ENCODE measurements at regions not wholly inside any gene's neighbourhood (a gene's known extent, or its start where the extent isn't known, plus 50 kb on each side); places are given as distances from the start of the nearest gene placed in this dataset.

DNA sequence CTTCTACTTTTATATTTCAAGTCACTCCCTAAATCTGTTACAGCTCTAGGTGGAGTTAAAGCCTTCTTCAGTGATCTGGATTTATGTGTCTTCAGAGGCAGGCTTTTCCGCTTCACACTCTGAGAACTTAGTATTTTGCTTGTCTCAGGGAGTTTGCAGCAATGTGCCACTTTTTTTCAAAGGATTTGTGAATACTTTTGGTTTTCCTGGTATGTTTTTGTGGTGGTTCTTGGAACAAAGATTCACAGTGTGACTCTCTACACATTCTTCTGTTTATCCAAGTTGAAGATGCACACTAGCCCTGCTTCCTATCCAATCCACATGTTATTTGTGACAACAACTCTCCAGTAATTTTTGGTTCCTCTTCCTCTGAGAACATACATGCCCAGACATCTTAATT, 1253.7 kb downstream of the TECRL start:
- TF ChIP-seq, protein P1, sequence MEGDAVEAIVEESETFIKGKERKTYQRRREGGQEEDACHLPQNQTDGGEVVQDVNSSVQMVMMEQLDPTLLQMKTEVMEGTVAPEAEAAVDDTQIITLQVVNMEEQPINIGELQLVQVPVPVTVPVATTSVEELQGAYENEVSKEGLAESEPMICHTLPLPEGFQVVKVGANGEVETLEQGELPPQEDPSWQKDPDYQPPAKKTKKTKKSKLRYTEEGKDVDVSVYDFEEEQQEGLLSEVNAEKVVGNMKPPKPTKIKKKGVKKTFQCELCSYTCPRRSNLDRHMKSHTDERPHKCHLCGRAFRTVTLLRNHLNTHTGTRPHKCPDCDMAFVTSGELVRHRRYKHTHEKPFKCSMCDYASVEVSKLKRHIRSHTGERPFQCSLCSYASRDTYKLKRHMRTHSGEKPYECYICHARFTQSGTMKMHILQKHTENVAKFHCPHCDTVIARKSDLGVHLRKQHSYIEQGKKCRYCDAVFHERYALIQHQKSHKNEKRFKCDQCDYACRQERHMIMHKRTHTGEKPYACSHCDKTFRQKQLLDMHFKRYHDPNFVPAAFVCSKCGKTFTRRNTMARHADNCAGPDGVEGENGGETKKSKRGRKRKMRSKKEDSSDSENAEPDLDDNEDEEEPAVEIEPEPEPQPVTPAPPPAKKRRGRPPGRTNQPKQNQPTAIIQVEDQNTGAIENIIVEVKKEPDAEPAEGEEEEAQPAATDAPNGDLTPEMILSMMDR (conservative IDR thresholded peaks at IDR 0.05; ENCODE audit: low read depth in 2 of 2), result no peak
- no peak for TF ChIP-seq POLR2AphosphoS5 (IDR thresholded peaks at IDR 0.05; ENCODE audit: low read depth)
